Kidney glomerular epithelial cell (primary cell): ENCODE measurements at regions not wholly inside any gene's neighbourhood (a gene's known extent, or its start where the extent isn't known, plus 50 kb on each side); places are given as distances from the start of the nearest gene placed in this dataset.
"Not testable (repeated sequence)": the region's sequence is repeated elsewhere in the genome, so short reads cannot be mapped to it uniquely, and the experiment has no call there.

Experiments
- DNase-seq: peaks from one replicate; lab custom pipeline; 2025; lab: John Stamatoyannopoulos, UW

DNA sequence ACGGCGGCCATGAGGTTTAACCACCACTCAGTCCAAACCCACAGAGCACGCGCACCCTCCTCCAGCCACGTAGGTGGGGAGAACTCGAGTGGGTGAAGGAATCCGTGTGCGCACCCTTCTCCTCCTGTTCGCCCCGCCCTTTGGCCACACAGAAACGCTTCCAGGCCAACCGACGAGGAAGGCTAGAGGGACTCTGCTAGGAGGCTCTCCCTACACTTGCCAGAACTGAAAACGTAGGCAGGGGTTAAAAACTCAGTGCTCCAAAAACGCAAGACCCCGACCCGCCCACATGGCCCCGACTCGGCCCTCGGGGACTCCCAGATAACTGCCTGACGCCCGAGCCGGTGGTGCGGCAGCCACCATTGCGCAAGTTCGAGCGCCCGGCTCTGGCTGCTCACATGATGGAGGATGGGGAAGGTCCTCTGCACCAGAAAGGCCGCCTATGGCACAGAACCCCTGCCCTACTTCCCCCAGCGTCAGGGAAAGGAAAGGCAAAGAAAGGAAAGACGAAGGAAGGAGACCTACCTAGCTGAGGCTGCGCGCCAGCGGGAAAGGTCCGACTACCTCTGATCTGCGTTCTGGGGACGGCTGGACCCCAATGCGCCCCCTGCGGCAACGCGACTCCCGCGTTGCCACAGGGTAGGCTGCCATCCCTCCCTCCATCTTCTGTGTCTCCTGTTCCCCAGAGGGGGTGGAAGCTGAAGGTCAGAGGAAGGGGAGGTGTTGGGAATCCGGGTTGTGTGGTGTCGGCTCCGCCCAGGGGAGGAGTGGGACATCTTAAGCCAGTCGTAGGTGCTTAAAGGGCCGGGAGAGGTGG, 201.9 kb upstream of the AGTR2 start:
- peak; percentile 25 for DNase-seq

DNA sequence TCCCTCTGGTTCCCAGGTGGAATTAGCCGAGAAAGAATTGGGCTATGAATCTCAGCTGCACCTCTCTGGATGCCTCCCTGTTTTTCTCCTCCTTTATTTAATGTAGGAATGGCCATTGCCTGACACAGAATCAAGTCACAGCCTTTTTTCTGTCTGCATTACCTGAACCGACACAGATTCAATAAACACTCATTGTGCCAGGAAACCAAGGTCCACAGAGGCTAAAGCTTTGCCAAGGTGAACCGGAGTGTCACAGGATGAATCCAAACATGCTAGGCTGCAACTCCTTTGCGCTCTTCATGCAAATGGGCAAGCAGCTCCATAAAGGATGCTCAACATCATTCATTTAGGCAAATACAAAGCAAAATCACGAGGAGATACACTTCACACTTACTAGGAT, 199.8 kb upstream of the AGTR2 start:
- no peak for DNase-seq

DNA sequence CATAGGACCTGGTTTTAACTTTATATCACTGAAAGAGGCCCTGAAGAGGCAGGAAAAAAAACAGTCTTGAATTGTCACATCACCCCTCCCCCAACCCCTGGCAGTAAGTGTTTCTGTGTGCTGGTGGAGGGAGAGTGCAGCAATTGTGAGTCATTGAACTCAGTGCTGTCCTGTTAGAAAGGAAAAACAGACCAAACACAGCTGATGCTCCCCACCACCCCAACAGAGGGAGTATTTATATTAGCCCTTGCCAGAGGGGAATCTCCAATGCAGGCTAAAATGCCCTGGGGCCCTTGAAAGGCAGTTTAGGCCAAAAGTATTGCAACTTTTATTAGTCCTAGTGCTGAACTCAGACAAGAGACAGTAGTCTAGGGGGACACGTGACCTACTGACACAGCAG, 197.8 kb upstream of the AGTR2 start:
- DNase-seq = no peak

DNA sequence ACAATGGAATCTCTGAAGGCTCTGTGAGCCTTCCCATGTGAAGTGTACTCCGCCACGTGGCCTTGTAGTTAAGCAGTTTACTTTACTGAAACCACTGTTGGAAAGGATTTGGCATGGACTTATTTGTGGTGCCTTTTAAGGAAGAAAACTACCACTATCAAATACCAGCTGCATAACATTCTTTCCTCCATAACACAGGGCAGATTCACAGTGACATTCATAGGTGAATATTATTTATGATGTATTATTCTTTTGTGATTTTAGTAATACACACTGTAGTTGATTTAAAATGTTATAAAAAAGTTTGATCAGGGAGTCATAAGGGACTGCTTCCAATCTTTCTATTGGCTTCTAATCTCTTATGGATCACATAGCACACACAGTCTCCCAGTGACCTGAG, 192.5 kb upstream of the AGTR2 start:
- DNase-seq = no peak

DNA sequence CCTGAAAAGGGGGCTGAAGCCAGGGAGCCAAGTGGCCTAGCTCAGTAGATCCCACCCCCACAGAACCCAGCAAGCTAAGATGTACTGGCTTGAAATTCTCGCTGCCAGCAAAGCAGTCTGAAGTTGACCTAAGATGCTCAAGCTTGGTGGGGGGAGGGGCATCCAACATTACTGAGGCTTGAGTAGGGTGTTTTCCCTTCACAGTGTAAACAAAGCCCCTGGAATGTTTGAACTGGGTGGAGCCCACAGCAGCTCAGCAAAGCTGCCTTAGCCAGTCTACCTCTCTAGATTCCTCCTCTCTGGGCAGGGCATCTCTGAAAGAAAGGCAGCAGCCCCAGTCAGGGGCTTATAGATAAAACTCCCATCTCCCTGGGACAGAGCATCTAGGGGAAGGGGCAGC, 187.4 kb upstream of the AGTR2 start:
- not testable (repeated sequence) for DNase-seq

DNA sequence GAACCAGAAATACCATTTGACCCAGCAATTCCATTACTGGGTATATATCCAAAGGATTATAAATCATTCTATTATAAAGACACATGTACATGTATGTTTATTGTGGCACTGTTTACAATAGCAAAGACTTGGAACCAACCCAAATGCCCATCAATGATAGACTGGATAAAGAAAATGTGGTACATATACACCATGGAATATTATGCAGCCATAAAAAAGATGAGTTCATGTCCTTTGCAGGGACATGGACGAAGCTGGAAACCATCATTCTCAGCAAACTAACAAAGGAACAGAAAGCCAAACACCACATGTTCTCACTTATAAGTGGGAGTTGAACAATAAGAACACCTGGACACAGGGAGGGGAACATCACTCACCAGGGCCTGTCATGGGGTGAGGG, 183.1 kb upstream of the AGTR2 start:
- DNase-seq = not testable (repeated sequence)

DNA sequence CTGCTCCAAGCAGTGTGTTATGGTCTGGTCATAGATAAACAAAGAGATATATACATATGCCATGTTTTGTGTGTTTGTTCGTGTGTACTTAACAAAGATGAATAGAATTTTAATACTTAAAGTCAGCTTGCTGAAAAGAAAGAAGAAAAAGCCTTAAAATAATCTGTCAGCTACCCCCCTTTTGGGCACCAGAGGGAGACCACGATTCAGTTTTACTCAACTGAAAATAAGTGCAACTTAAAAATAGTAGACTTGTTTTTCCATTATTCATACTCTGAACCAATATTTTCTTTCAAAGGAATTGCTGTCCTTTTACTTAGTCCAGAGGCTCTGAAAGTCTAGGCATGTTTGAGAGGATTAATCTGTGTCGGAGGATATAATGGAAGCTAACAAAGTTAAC, 181.7 kb upstream of the AGTR2 start:
- no peak for DNase-seq

DNA sequence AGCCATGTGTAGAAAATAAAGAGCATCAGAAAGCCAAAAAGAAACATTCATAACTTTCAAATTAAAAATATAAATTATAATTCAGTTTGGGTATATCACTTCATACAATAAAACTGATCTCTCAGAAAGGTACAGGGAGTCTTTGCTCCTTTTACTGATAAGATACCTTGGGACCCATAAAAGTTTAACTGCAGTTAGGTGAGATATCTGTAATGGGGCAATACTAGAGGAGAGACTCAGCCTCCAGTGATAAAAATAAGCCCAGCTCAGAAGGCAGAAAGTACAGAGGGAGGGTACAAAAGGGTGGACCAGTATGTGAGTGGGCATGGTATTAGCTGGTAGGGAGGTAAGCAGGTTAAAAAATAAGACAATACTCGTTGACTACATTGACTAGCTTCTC, 180.9 kb upstream of the AGTR2 start:
- DNase-seq = no peak

DNA sequence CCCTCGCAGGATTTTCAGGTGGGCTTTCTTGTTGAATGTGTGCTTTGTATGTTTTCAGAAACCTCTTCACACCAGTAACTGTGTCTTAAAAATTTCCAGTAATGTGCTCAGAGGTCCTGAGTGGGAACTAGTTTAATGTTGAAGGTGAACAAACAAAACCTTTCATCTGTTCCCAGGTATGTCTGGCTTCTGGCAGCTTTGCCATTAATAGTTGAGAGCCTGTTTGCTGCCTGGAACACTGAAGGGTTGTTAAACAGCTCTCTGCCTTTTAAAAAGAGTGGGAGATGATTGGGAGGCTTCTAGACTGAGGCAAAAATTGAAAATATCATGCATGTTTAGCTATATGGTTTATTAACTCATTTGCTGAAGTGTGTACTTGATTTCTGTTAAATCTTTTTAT, 161.2 kb upstream of the AGTR2 start:
- no peak for DNase-seq

DNA sequence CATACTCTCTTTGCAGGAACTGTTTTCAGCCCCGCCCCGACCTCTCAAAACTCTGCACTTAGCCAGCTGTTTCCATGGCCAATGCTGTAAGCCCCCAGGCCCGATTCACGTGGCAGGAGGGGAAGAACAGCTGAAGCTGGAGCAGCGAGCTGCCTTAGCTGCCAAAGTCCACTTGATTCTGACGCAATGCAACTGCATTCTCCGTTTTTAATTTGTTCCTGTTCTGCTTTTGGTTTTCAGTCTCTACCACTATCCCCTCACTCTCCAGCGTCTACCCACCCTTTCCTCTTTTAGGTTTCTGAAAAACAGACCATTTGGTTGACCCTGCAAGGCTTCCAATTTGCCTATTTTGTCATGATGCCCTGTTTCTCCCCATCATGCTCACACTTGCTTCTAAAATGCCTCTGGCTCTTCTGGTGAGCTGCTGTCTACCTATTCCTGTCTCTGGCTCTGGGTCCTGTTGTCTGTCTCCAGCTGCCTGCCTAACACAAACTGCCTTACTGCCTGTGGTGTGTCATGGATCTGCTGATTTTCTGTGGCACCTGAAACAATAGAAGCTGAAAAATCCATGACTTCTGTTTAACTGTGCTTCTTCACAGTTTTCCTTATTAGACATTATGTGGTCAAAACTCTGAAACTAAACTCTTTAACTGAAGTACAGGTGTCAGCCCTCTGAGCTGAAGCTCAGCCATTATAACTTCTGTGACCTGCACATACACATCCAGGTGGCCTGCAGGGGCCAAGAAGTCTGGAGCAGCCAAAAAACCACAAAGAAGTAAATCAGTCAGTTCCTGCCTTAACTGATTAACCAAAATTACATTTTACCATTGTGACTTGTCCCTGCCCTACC, 160.5 kb upstream of the AGTR2 start:
- DNase-seq = no peak

DNA sequence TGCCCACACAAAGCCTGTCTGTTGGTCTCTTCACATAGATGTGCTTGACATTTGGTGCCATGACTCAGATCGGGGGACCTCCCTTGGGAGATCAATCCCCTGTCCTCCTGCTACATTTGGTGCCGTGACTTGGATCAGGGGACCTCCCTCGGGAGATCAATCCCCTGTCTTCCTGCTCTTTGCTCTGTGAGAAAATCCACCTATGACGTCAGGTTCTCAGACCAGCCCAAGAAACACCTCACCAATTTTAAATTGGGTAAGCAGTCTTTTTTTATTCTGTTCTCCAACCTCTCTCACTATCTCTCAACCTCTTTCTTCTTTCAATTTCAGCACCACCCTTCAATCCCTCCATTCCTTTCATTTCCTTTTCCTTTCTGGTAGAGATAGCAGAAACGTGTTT, 159.6 kb upstream of the AGTR2 start:
- no peak for DNase-seq

DNA sequence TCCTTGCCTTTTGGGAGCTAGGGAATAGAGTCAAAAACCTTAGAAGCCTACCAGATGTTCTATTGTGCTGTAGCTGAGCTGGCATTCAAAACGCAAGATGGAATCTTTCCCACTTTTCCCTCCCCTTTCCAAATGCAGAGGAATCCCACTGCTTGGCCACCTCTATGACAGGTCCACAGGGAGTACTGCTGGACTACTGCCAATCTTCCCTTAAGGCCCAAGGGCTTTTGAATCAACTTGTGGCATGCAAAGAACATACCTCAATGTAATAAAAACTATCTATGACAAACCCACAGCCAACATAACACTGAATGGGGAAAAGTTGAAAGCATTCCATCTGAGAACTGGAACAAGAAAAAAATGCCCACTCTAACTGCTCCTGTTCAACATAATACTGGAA, 139.2 kb upstream of the AGTR2 start:
- no peak for DNase-seq
